Head of caudate nucleus (tissue), 42 donors: ENCODE measurements at regions not wholly inside any gene's neighbourhood (a gene's known extent, or its start where the extent isn't known, plus 50 kb on each side); places are given as distances from the start of the nearest gene placed in this dataset.
"Not testable (repeated sequence)": the region's sequence is repeated elsewhere in the genome, so short reads cannot be mapped to it uniquely, and the experiment has no call there.

Experiments
- DNase-seq, 42 donors: peaks; one replicate each; pipeline versions ENCODE4 v3.0.0 to v3.0.0-alpha.2; 2020 to 2021; ENCODE audit warnings: mixed read lengths in 7 of 42
- intact Hi-C: fragments of 100-400 bp; cut with DNase I; formaldehyde crosslinking; loops from one replicate; pipeline ENCODE4 v1.15.0; 2022

DNA sequence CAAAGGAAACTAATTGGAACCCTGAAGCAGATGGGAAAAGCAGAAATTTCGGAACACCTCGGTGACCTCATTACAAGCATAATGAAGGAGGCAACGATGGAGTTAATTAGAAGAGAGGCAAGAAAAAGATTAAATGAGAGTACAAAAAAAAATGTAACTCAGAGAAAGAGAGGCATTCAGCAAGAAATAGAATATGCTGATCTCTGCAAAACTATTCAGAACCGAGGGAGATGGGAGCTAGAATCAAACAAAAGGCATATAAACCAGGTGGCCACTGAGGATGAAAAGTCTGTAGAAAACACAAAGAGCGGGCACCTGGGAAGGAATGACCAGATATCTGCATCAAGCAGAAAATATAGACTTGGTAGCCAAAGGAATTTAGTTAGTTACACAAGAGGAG lies 118.9 kb downstream of the CETN3 start:
- DNase-seq = no peak
- intact Hi-C loops = no loop called here

DNA sequence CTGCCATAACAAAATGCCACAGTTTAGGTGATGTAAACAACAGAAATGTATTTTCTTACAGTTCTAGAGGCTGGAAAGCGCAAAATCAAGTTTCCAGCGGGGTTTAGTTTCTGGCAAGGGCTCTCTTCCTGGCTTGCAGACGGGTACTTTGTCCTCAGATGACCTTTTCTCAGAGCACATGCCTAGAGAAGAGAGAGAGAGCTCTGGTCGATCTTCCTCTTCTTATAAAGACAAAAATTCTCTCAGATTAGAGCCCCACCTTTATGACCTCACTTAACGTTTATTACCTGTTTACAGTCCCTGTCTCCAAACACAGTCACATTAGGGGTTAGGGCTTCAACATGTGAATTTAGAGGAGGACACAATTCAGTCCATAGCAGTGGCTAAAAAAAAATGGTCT lies 119.7 kb downstream of the CETN3 start:
- no peak for DNase-seq
- intact Hi-C loops = no loop called here

DNA sequence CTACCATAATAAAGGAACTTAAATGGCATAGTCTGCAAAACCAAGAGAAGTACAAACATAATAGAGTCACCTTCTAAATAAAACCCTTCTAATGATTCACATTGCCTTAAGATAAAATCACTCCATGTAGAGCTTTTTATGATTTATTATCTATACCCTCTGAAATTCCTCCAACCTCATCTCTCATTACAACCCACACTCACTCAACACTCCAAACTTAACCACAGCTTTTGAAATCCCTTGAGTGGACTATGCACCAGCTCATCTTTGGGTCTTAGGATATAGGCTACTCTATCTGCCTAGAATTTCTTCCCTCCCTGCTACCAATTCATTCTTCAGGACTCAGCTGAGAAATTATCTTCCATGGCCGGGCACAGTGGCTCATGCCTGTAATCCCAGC lies 122.5 kb downstream of the CETN3 start:
- DNase-seq = no peak
- intact Hi-C loops = no loop called here

DNA sequence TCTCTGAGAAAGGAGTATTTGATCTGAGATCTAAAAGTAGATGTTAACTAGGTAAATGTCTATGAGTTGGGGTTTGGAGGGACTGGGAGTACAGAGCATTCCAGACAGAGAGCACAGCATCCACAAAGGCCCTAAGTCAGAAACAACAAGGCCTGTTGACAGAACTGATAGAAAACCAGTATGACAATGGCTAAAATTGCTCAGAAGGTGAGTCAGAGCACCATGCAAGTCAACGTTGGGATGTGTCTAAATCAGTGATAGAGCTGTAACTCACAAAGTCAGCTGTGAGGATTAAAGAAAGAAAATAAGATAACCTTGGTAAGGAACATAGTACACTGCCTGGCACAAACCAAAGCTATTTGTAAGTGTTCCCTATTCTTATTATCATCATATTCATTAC lies 124.0 kb downstream of the CETN3 start:
- intact Hi-C loops = no loop called here
- no peak for DNase-seq

DNA sequence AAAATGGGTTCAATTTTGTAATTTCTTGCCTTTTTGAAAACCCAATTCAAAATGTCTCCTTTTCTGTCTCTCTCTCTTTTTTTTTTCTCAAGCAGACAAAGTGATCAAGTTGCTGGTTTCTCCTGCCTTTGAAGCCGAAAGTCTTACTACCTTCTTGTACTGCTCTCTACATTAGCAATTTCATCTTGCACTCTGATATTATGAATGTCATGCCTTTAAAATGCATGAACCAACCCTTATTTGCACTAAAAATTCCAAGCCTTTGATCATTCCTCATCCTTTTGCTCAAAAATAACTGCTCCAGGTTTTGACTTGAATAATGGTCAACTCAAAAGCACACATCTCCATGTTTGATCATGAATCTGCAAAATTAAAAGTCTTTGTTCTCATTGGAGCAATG lies 125.2 kb downstream of the CETN3 start:
- no peak for DNase-seq

DNA sequence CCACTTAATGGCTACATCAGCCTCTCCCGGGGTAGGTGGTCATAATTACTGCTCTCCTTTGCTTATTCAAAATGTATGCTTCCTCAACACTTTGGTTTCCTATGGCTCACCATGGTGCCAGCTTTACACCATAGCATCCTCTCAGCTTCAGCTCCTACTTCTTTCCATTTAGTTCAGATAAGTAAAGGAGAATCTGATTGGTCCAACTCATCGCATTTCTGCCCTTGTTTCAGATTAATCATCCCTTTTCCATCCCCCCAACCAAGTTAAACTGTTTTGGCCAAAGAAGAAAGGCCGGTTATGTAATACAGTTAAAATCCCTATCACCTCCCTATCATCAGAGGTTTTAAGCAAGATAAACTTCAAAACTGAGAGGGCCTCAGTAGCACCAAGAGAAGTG lies 130.5 kb downstream of the CETN3 start:
- DNase-seq = no peak
- intact Hi-C loops = no loop called here

More for the DNA sequence above, 125.2 kb downstream of the CETN3 start:
- intact Hi-C loops = no loop called here

DNA sequence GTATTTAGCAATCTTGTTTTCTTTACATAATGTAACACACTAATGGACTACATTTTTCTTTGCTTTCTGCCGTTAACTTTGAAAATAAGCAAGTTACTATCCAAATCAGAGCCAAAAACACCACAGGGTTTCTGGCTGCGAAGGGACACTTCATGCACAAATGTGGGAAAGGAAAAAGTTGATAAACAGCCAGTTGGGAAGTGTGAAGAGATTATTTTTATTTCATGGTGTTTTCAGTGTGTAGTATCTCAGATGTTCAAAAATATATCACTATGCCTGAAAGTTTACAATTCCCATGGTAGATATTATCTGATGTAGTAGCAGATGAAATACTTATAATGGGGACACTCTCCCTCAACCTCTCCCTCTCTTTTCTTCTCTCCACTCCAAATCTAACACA lies 135.3 kb downstream of the CETN3 start:
- no peak for DNase-seq
- intact Hi-C loops = no loop called here

DNA sequence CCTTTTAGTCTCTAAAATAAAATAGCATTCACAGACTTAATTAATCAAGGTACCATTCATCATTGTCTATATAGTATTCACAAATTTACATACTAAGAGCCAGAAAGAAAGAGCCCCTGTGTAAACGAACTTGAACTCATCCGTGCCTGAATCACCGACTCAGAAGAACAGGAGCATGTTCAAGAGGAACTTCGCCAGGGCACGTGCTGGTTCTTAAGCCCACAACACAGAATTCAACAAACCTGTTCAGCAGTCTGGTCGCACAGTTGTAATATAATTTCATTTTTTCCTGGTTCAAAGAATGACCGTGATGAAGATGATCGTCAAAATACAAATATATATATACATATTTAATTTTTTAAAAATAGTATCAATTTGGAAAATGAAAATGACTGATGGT lies 141.9 kb downstream of the CETN3 start:
- DNase-seq = no peak
- intact Hi-C loops = no loop called here

DNA sequence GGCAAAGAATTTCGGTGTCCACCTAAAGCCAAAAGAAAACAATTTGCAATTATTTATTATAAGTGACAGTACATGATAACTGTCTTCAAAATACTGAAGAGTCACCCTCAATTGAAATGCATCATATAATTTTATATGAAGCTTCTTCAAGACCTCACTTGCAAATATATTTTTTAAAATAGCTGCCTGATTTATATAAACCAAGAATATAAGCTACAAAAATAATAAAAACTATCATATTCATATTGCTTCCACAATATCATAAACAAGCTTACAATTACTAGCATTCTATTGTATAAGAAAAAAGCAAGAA lies 144.1 kb downstream of the CETN3 start:
- intact Hi-C loops = no loop called here
- no peak for DNase-seq

DNA sequence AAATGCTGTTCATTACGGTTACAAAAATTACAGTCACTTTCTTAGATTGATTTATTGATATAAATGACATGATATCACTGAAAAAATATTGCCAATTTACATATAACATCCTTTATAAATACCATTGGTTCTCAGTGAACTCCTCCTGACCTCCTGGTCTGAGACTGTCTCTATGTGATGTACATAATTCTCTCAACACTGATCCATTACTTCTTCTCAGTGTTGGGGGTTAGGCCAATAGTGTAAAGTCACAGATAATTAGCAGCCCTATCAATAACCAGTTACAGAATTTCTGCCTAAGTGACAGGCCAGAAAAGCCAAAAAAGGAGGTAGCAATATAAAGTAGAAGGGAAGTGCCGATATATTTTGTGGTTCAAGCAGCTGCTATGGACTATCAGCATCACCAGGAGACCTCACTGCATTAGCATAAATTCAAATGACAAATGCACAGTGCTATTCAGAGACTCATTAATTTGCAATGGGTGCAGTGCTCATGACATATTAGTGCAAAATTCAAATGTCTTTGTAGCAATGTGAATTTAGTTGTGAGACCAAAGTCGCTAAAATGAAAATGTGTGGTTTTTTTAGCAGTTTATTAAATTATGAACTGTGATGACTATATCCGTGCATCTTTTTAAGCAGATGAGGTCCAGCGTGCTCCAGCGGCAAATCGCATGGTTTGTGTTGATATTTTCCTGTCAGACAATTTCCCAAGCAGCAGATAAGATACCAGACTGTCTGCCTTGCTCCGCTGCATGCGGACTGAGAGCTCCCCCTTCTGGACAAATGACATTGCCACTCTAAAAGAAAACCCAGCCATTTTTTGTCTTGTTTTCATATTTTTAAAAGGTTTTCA lies 144.6 kb downstream of the CETN3 start:
- DNase-seq = peak; percentile 44 to 88 (median 74)
- intact Hi-C loops = no loop called here

DNA sequence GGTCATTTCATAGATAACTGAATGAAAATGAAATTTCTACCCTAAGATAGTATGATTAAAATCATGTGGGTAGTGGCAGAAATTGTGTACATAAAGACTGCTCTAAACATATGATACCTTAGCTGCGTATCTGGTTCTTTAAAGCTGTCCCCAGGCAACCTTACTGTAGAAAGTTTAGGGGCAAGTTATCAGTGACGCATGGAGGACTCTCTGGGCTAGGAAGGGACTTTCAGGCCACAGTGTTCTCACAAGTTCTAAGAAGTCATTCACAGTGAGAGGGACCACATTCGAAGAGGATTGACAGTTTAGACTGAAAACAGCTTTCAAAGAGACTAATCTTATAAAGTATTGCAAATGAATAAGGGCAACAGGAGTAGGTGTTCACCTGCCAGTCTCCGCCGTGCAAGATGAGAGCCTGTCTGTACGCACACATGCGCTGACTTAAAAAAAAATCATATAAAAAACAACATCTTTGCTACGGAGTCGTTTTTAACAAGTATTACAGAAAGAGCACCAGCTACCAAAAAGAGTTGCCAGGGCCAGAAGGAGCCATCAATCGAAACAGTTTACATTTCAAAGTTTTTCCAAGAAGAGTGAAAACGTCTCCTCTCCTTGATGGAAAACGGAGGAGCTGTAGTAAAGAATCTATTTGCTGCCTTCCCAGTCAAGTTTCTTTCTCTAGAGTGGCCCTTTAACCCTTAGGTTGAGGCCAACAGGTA lies 146.3 kb downstream of the CETN3 start:
- intact Hi-C loops = no loop called here
- DNase-seq = no peak

DNA sequence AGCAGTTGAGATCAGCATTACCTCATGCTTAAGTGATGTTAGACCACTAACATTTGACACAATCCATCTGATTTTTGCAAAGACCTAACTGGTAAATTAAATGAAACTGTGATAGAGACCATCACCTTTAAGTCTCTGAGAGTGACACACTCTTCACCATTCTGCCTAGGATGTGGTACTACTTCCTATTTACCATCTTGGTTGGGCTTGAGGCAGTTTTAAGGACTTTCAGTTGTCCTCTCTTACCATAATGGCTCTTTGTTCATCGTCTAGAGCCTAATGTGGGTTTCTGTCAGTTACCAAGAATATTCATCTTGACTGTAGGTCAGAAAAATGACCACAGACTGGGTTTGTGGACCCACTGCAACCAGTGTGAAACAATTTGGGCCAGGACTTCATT lies 158.1 kb downstream of the CETN3 start:
- no peak for DNase-seq
- intact Hi-C loops = no loop called here

DNA sequence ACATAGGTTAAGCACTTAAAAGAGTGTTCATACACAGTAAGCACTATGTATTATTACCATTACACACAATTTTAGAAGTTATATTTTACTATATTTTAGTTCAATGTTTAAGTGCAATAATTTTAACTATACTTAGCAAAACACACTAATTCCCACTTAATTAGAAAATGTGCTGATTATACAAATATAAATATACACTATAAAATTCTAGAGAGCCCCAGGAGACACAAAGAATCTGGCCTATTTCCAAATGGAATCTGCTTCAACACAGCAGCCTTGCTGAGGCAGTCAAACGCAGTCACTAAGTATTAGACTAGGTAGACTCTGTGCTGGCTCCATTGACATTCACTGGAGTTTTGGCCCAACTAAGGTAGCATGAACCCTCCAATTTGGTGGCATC lies 160.9 kb downstream of the CETN3 start:
- no peak for DNase-seq
- intact Hi-C loops = no loop called here

DNA sequence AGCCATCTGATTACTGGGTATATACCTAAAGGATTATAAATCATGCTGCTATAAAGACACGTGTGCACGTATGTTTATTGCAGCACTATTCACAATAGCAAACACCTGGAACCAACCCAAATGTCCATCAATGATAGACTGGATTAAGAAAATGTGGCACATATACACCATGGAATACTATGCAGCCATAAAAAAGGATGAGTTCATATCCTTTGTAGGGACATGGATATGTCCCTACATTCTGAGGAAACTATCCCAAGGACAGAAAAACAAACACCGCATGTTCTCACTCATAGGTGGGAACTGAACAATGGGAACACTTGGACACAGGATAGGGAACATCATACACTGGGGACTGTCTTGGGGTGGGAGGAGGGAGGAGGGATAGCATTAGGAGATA lies 165.7 kb downstream of the CETN3 start:
- intact Hi-C loops, DNase-seq: not testable (repeated sequence)

DNA sequence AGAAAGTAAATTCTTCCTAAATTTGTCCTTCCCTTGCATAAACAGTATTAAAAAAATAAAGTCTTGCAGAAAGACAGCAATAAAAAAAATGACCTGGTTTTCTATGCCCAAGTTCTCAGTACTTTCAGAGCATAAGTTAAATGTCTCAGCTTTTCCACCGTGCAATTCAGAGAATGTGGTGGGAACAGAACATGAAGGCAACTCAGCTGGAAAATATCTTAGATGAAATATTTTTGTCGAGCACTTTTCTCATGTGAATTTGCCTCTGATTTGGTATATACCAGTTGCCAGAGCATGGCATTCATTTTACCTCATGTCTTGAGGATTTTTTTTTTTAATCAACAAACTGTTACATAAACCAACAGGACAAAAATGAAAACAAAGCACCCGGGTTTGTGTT lies 176.1 kb downstream of the CETN3 start:
- intact Hi-C loops = no loop called here
- DNase-seq = no peak

DNA sequence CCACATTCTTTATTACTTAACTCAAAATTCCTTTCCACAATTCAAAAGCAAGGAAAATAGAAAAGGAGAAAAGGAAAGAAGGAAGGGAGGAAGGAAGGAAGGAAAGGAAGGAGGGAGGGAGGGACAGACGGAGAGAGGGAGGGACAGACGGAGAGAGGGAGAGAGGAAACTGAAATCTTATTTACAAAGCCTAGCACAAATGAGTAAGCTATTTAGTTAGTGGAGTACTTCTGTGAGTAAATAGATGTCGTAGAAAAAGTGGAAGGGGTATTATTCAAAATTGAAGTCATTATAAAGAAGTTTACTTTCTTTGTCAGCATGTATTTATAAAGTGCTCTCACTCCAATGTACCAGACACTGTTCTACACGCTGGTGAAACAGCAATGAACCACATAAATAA lies 177.9 kb downstream of the CETN3 start:
- DNase-seq = no peak
- intact Hi-C loops = no loop called here

DNA sequence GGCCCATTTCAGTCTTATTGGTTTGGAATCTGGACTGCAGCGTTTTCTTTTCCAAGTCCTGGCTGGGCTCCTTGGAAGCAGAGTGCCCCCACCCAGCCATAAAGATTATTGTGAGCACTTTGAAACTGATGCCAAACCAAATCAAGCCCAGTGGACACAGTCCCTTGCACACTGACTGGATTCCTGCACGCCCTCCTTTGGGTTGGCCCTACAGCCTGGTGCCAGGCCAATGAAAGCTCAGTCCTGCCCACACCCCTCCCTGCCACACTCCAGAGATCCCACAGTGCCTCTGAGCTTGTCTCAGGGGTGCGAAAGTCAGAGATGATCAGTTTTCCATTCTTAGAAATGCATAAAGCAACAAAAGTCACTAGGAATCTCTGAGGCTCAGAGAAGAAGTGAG lies 181.9 kb downstream of the CETN3 start:
- intact Hi-C loops = no loop called here
- no peak for DNase-seq

DNA sequence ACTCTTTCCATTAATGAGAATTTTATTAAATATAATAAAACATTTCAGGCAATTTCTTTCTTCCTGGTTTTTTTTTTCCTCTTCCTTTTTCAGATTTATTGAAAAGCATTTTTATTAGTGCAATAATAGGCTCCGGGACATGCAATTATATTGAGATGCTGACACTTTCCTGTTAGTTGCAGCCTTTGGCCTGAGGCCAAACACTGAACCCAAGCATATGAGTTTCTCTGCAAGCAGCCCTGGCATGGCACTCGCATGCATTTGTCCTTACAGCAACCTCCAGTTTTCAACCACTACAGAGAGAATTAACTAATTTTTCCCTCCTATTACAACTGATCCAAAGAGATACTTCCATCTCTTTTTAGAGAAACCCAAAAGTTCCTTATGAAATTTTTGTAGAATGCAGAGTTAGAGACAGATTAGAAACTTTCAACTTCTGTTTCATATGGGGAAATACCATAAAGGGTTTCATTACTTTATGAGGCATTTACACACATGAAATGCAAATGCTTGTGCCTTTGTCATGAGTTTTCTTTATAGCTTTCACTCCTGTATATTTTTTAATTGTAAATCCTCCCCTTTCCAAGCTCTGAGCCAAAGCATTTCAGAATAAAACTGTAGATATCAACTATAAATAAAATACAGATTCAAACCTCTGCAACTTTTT lies 183.0 kb downstream of the CETN3 start:
- intact Hi-C loops = no loop called here
- peak in 3 of 42 donors; percentile 13 to 45 (median 26) for DNase-seq

DNA sequence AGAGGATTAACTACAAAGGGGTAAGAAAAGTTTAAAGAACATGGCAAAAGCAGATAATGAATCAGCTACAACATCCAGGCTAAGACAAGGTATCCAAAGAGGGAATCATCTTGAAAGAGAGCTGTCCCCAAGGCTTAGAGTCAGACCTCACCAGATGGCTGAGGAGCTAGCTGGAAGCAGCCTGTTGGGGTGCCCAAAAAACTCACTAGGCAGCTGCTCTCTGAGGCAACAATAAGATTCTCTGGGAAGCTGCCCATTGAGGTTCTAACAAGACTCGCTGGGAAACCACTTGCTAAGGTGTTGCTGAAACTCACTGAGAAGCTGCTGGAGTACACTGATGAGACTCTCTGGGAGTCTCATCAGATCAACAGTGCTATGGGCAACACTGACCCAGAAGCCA lies 185.2 kb downstream of the CETN3 start:
- intact Hi-C loops = no loop called here
- DNase-seq = no peak

DNA sequence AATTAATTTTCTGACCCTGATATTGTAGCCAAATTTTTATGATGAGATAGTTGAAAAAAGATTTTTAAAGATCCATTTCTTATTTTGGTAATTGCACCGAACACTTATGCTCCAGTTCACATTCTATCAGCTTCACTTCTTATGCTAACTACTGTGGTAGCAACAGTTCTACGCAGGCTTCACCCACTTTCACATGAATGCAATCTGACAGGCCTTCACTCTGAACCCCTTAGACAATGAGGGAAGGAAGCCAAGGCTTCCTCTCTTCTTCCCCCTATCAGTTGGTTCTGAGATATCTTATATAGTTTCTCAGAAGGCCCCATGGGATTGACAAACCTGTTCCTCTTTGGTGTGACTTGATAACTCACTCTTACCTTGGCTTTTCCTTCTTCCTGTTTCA lies 185.8 kb downstream of the CETN3 start:
- intact Hi-C loops = no loop called here

DNA sequence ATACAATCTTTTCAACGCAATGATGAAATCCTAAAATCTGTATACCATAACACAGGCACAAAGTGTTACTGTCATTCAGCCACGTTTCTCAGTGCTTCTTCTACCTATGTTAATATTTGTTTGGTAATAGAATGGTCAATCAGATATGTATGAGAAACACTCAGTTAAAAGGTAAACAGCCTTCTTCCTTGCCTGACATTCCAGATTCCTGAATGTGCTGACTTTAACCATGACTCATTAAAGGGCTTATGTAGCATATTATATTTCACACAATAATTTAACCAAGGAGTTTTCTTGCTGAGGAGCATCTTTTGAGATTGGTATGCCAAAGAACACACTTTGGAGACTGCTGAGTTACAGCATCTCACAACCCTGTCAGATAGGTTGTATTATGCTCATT lies 187.6 kb downstream of the CETN3 start:
- DNase-seq = no peak
- intact Hi-C loops = no loop called here

More for the DNA sequence above, 185.8 kb downstream of the CETN3 start:
- DNase-seq = no peak
